NCI-H1417 (cell line): ENCODE measurements at regions not wholly inside any gene's neighbourhood (a gene's known extent, or its start where the extent isn't known, plus 50 kb on each side); places are given as distances from the start of the nearest gene placed in this dataset.
"Not testable (repeated sequence)": the region's sequence is repeated elsewhere in the genome, so short reads cannot be mapped to it uniquely, and the experiment has no call there.

ENCODE experiments used
- DNase-seq, 3 experiments: peaks; one replicate each; lab custom pipeline; 2025; lab: John Stamatoyannopoulos, UW

DNA sequence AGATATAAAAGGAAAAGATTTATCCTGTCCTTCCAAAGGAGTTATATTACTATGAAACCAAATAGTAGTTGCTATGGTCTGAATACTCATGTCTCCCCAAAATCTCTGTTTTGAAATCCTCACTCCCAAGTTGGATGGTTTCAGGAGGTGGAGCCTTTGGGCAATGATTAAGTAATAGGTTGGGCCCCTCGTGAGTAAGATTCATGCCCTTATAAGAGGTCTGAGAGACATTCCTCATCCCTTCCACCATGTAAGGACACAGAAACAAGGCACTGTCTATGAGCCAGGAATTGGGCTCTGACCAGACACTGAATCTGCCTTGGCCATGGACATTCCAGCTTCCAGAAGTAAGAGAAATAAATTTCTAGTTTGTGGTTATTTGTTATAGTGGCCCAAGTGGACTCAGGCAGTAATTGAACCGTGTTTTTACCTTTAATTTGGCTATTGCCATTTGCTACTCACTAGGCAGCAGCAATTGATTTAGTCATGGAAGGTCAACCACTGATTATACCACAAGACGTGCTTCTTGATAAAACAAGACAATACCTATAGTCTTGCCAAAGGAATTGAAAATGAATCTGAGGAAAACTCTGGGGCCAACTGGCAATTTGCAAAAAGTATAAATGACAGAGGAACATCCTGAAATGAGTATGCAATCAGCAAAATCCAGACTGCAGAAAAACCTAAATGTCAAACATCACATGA is 717.4 kb upstream of the SPRY2 start:
- no peak for DNase-seq

DNA sequence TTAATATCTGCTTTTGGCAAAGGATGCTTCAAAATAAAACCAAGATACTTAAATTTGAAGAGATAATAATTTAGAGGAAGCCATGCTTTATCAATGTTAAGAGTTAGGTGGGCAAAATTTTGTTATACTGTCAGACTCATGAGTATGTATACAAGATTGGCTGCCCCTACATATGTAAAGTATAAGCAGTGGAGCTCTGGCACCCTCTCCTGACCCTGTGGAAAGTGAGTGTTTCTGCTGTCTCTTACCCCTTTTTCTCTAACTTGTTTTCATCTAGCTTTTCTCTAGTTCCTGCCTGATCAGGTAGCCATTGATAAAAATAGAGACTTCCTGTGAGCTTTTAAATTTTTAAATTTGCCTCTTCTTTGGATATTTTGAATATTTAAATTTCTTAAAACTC is 710.9 kb upstream of the SPRY2 start:
- peak in 2 of 3 experiments; percentile 8 to 47 for DNase-seq

DNA sequence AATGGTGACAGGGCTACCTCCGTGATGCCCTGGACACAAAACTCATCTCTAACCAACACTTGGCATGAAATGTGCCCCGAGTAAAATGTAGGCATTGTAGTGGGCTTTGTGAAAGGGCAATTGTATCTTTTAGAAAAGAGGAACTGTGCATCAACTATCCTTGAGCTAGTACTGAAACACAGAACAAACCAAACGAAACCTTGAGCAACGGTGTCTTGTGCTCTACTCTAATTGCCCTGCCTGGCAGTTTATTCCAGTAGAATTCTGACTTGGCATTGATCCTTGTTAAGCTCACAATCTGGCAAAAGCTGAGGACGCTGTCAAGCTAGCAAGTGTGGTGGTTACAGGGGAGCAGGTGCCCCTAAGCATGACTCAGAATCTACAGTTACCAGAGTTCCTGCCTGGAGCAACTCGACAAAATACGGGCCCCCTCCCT is 707.1 kb upstream of the SPRY2 start:
- DNase-seq = no peak

DNA sequence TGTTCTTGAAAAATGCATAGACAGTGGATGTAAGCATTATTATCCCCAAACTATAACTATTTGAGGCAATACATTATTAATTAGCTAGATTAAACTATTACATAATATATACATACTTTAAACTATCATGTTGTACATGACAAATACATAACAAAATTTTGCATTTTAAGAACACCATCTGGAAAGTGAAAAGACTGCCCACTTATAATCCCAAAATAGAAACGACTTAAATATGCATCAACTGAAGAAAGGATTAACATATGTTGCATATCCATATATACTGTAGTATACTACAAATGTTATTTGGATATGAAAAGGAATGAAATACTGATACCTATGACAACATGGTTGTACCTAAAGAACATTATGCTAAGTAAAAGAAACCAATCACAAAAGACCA is 700.8 kb upstream of the SPRY2 start:
- DNase-seq = no peak

DNA sequence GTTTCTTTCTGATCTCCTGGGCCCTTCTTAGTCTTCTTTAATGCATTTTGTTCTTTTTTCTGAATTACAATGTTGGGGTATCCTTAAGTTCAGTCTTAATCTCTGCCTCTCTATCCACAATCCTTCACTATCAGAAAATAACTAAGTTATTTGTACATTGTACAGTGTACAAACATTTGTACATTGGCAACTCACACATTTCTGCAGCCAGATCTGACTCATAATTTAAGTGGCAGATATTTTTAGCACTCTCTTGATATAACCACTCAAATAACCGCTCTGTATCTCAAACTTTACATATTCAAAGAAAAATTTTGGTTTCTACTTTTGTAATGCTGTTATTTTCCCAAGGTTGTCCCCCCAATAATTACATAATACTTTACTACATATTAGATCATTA is 691.1 kb upstream of the SPRY2 start:
- DNase-seq = no peak

DNA sequence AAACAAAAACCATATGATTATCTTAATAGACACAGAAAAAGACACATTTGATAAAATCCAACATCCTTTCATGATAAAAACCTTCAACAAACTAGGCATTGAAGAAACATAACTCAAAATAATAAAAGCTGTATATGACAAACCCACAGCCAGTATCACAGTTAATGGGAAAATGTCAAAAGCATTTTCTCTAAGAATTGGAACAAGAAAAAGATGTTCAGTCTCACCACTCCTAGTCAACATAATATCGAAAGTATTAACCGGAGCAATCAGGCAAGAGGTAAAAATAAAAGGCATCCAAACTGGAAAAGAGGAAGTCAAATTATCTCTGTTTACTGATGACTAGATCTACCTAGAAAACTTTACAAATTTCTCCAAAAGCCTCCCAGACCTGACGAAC is 684.2 kb upstream of the SPRY2 start:
- no peak for DNase-seq

DNA sequence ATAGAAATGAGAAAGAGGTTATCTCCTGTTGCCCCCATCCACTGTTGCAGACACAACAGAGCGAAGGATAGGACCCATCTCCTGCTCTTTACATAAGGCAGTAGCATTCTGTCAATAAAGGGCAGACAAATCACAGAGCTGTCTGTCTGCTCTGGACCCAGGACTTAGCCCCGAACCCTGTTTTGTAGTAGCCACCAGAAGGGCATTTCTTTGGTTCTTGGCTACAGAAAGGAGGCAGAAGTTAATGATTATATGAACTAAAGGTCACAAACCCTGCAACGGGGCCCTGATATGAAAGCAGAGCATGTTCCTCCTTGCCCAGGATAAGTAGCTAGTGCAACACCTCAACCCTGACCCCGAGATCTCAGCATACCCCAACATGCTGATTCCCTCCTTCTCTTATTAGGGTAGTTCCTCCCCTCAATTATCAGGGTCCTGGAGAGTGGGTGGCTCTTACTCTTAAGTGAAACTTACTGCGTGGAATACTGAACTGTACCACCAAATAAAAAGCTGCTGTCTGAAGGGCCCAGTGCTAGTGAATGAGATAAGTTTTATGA is 680.4 kb upstream of the SPRY2 start:
- no peak for DNase-seq

DNA sequence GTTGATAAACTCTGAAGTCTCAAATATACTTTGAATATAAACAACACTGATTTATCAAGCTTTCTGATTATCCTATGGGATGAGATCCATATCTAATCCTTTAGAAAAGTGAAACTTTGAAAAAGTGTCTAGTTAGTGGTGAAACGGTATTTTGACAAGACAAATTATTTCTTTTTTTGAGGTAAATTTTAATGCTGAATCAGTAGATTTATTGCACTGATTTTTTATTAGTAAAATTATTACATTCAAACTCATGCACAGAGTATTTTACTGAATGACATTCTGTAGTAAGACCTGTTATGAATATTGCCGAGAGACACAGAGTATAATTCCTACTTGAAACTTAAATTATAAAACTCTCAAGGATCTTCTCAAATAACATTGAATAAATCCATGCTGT is 679.1 kb upstream of the SPRY2 start:
- DNase-seq = no peak

DNA sequence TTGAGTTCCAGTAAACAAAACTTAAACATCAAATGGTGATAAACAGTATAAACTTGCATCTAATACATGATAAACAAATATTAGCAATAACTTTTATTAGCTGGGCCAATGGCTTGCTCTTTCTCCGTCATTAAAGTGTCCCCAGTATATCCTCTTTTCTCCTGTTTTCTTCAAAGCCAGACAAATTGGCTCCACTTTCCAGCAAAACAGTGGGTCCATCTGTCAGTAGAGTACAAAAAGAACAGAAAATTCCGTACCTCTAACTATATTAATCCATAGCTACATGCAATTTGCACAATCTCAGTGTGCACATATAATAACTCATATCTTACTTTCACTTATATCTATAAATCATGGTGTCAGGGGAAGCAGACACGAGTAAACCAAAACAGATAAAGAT is 678.0 kb upstream of the SPRY2 start:
- DNase-seq = no peak

DNA sequence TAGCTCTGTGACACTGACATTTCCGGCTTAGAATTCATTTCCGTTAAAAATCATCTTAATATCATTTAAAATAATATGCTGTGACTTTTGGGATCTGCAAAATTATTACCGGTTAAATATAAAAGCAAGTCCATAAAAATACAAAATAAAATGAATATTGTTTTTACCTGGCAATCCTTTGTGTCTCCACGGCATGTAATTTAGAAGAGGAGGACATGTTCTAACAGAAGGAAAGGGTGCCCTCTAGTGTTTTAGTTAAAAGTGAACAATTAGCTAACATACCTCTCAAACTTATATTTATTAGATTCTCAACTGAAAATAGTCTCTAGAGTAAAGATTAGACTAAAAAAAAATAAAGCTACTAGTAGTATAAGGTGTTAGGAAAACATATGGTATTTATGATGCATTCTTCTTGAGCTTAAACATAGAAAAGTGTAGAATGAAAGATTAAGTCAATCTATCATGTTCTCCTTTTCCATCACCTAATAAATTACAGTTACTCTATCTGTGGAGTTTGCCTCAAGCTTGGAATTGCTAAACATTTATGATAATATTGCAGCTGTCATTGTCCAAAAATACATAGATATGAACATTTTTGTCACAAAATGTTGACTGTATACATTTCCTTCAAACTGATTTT is 676.7 kb upstream of the SPRY2 start:
- peak in 2 of 3 experiments; percentile 26 to 80 for DNase-seq

DNA sequence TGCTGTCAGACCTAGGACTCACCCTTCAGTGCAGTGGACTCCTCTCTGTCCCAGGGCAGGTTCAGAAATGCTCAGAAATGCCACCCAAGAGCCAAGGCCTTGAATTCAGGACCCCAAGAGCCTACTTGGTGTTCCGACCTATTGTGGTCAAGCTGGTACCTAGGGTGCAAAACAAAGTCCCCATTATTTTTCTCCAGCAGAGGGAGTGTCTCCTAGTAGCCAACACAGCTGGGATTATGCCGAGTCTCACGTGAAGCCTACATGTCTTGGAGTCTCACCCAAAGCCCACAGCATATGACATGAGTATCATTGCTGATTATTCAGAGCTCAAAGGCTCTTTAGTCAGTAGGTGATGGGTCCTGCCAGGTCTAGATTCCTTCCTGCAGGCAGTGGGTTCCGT is 671.1 kb upstream of the SPRY2 start:
- DNase-seq = no peak

DNA sequence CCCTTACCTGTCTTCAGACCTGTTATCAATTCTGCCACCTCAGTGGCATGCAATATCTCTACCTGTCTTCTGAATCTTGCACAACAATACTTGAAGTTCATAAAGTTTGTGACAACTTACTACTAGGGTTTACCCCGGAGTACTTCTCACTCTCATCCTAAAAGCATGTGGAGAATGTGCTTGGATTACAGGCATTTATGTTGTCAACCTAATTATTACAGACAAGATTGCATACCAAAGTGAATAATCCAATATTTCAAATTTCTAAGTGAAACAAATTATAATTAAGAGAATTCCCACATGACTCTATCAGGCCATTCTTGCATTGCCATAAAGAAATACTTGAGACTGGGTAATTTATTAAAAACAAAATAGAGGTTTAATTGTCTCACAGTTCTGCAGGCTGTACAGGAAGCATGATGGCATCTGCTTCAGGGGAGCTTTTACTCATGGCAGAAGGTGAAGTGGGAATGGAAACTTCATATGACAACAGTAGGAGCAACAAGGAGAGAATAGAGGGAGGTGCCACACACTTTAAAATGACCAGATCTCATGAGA is 661.0 kb upstream of the SPRY2 start:
- DNase-seq = no peak

DNA sequence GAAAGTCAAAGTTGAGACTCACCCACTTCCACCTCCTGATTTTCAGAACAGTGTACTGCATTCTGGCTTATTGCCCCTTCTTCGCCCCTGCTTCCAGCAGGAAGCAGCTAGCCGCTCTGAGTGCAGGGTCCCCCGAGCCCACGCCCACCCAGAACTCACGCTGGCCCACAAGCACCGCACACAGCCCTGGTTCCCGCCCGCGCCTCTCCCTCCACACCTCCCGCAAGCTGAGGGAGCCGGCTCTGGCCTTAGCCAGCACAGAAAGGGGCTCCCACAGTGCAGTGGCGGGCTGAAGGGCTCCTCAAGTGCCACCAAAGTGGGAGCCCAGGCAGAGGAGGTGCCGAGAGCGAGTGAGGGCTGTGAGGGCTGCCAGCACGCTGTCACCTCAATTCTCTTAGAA is 657.7 kb upstream of the SPRY2 start:
- DNase-seq = not testable (repeated sequence)

DNA sequence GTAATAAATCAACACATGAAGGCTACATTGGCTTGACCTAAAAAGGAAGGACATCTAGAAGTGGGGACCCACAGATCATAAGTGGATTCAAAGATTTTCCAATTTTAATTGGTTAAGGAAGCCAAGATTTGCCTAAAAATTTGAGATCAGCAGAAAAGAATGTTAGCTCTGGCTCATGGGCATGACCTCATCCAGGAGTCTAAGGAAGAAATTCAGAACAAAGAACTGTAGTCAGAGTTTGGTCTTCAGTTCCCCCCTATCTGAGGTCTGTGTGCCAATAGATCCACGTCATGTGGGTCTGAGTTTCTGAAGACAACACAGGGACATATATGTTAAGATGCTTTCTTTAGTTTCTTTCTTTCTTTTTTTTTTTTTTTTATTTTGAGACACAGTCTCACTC is 648.8 kb upstream of the SPRY2 start:
- no peak for DNase-seq

DNA sequence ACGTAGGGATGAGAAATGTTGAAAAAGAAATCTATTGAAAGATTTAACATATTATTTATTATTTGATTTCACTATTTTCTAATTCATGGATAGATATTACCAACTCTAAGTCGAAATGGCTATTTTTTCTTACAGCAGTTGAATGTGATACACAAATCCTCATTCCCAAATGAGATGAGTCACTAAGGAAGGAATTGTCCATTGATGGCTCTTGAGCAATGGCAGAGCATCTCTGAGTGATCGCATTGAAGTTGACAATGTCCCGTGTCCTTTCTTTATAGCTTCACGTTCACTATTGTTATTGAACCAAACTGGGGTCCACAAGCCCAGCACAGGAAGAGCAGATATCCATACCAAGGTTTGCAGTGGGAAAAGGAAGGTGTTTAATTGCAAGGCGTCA is 648.3 kb upstream of the SPRY2 start:
- DNase-seq = no peak

DNA sequence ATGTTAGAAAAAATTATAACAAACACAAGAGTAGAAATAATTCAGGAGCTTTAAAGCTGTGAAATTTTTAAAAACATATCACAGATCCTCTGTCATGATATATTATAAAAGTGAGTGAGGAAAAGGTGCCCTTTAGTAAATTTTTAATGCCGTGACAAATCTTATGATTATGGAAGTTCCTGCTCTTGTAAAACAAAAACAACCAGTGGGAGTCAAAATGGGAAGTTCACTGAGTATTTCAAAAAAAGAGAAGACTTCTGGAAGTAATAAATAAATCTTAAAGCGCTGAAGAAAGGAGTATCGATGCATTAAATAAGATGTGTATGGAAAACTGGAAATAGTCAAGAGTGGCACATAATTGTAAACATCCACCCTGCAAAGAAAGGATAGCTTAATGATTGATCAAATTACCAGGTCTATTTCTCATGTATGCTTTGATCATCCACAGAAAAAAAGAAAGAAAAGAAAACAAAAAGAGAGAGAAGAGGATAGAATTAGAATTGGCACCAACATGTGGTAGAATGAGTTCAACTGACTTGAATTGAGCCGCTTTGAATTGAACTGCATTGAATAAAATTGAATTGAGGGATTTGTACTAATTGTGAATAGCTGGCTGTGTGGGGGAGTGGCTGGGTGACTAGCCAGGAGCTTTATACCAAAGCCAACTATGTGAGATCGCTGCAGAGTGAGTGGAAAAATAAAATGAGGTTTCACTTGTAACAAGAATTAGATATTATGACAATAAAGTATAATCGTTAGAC is 647.6 kb upstream of the SPRY2 start:
- DNase-seq = no peak

DNA sequence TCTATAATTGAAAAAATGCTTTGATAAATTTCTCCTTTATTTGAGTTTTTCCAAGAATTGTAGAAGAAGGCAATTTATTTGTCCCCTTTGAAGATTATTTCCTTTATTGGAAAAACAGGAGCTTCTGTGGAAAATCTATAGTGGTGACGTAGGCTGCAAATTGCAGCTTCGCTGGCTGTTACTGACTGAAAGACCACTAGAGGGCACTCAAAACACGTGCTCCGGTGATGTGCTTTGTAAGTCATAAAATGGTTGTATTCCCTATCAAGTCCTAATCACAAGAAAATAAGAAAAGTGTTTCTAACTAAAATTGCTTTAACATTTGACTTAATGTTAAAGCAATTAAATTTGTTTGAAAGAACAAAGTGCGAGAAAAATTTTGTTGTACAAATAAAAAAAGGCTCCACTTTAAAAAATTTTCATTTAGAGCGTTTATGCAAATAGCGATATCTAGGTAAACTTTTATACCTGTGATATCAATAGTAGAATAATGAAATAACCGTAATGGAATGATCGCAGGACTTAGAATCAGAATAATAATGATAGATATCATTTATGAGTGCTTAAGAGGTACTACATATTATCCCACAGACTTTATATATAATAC is 638.2 kb upstream of the SPRY2 start:
- DNase-seq = peak; percentile 26 to 83 (median 35)

DNA sequence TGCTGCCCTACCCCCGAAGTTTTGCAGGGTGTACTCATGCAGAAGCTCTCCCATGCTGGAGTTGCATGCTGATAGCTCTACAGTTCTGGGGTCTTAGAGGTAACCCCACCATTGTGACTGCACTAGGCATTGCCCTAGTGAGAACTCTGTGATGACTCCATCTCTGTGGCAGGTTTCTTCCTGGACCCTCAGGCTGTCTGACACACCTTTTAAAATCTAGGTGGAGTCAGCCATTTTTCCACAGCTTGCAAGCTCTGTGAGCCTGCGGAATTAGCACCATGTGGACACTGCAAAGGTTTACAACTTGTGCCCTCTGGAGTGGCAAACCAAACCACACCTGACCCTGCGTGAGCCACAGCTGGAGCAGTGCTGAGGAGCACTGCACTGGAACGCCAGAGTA is 636.2 kb upstream of the SPRY2 start:
- DNase-seq = no peak

DNA sequence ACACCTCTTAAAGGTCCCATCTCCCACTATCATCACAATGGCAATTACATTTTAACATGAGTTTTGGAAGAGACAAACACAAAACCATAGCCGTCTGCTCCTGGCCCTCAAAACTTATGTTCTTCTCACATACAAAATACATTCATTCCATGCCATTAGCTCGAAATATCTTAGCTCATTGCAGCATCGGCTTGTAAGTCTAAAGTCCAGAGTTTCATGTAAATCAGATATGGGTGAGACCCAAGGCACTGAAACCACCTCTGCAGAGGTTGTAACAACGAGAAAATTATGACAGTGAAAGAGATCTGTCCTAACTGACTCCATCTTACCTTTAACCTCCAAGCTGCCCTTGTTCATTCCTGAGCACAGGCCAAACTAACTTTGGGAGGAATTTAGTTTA is 635.0 kb upstream of the SPRY2 start:
- no peak for DNase-seq

DNA sequence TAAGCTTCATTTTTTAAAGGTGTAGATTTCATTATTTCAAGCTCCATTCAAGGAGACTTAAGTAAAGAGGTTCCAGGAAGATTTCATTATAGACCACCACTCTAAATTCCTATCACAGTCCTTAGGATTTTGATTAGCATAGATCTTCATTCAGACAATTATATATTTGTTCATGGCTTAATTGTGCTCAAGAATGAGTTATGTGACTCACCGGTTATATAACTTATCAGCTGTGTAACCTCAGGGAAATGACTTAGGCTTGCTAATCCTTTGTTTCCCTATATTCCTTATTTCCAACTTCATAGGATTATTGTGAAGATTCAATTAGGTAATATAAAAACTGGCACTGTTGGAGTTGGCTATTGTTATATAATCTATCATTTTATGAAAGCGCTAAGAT is 632.8 kb upstream of the SPRY2 start:
- DNase-seq = no peak

DNA sequence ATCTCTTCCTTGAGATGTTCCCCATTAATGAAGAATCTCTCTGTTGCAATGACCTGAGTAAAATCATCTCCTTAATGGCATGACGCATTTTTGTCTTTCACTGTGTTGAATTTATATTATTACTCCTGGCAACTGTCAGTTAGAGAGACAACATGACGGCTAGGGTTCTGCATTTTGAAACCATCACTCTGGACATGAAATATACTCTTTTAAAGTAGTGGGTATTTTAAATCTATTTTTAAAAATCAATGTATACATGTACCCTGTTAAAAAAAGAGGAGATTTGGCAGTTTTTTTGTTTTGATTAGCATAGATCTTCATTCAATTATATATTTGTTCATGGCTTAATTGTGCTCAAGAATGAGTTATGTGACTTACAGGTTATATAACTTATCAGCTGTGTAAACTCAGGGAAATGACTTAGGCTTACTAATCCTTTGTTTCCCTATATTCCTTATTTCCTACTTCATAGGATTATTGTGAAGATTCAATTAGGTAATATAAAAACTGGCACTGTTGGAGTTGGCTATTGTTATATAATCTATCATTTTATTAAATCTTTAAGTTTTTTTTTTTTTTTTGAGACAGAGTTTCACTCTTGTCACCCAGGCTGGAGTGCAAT is 632.0 kb upstream of the SPRY2 start:
- DNase-seq = no peak

DNA sequence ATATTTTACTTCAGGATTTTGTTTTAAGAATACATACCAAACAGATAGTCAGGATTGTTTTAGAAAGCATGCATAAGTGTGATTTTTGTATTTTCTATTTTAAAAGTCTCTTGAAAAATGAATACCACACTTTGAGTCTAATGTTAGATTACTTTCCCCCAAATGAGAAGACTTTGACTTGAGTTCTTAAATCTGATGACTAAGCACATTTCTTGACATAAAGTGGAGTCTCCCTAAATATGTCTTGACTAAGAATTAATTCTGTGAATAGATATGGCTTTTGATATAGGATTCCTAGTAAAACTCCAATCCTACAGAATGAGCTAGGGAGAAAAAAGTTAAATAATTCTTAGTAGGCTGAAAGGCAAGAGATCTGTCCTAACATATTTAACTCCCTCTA is 624.2 kb upstream of the SPRY2 start:
- no peak for DNase-seq
